ENCODE measurements at regions not wholly inside any gene's neighbourhood (a gene's known extent, or its start where the extent isn't known, plus 50 kb on each side); places are given as distances from the start of the nearest gene placed in this dataset.

- DNase-seq (ENCODE audit: extremely low read depth in 1 of 2, low read depth in 1 of 2): no peak
Observed at GRCh38 chr5:105968981-105969380, 1701.8 kb downstream of the EFNA5 start.

- no peak for DNase-seq (ENCODE audit: extremely low read depth in 1 of 2, low read depth in 1 of 2)
Observed at GRCh38 chr5:105963696-105964255, 1707.0 kb downstream of the EFNA5 start.

GRCh38 chr5:105961572-105961971 lies 1709.2 kb downstream of the EFNA5 start:
- no peak for DNase-seq (ENCODE audit: extremely low read depth in 1 of 2, low read depth in 1 of 2)

- DNase-seq (ENCODE audit: extremely low read depth in 1 of 2, low read depth in 1 of 2): no peak
Observed at GRCh38 chr5:105956456-105957196, 1714.1 kb downstream of the EFNA5 start.

GRCh38 chr5:105954341-105954740 lies 1716.4 kb downstream of the EFNA5 start:
- no peak for DNase-seq (ENCODE audit: extremely low read depth in 1 of 2, low read depth in 1 of 2)

- DNase-seq (ENCODE audit: extremely low read depth in 1 of 2, low read depth in 1 of 2): no peak
Observed at GRCh38 chr5:105953616-105954015, 1717.1 kb downstream of the EFNA5 start.

- DNase-seq (ENCODE audit: extremely low read depth in 1 of 2, low read depth in 1 of 2): no peak
Observed at GRCh38 chr5:105952875-105953274, 1717.9 kb downstream of the EFNA5 start.

- no peak for DNase-seq (ENCODE audit: extremely low read depth in 1 of 2, low read depth in 1 of 2)
Observed at GRCh38 chr5:105947461-105947860, 1723.3 kb downstream of the EFNA5 start.

GRCh38 chr5:105945203-105945972 lies 1725.3 kb downstream of the EFNA5 start:
- no peak for DNase-seq (ENCODE audit: extremely low read depth in 1 of 2, low read depth in 1 of 2)

GRCh38 chr5:105940181-105940580 lies 1730.6 kb downstream of the EFNA5 start:
- DNase-seq (ENCODE audit: extremely low read depth in 1 of 2, low read depth in 1 of 2): no peak

- no peak for DNase-seq (ENCODE audit: extremely low read depth in 1 of 2, low read depth in 1 of 2)
Observed at GRCh38 chr5:105934171-105934570, 1736.6 kb downstream of the EFNA5 start.

GRCh38 chr5:105931881-105932421 lies 1738.8 kb downstream of the EFNA5 start:
- DNase-seq (ENCODE audit: extremely low read depth in 1 of 2, low read depth in 1 of 2): no peak

- no peak for DNase-seq (ENCODE audit: extremely low read depth in 1 of 2, low read depth in 1 of 2)
Observed at GRCh38 chr5:105929858-105930257, 1740.9 kb downstream of the EFNA5 start.

GRCh38 chr5:105924366-105924765 lies 1746.4 kb downstream of the EFNA5 start:
- DNase-seq (ENCODE audit: extremely low read depth in 1 of 2, low read depth in 1 of 2): no peak

GRCh38 chr5:105922574-105922973 lies 1748.2 kb downstream of the EFNA5 start:
- no peak for DNase-seq (ENCODE audit: extremely low read depth in 1 of 2, low read depth in 1 of 2)

GRCh38 chr5:105922080-105922479 lies 1748.7 kb downstream of the EFNA5 start:
- no peak for DNase-seq (ENCODE audit: extremely low read depth in 1 of 2, low read depth in 1 of 2)

- no peak for DNase-seq (ENCODE audit: extremely low read depth in 1 of 2, low read depth in 1 of 2)
Observed at GRCh38 chr5:105917189-105917588, 1753.5 kb downstream of the EFNA5 start.

- DNase-seq (ENCODE audit: extremely low read depth in 1 of 2, low read depth in 1 of 2): no peak
Observed at GRCh38 chr5:105907016-105907415, 1763.7 kb downstream of the EFNA5 start.

GRCh38 chr5:105905392-105905791 lies 1765.3 kb downstream of the EFNA5 start:
- DNase-seq (ENCODE audit: extremely low read depth in 1 of 2, low read depth in 1 of 2): no peak

GRCh38 chr5:105903069-105903468 lies 1767.7 kb downstream of the EFNA5 start:
- no peak for DNase-seq (ENCODE audit: extremely low read depth in 1 of 2, low read depth in 1 of 2)

- DNase-seq (ENCODE audit: extremely low read depth in 1 of 2, low read depth in 1 of 2): no peak
Observed at GRCh38 chr5:105899726-105900125, 1771.0 kb downstream of the EFNA5 start.

GRCh38 chr5:105898183-105898582 lies 1772.6 kb downstream of the EFNA5 start:
- DNase-seq (ENCODE audit: extremely low read depth in 1 of 2, low read depth in 1 of 2): no peak
